22Rv1 (cell line): ENCODE measurements at regions not wholly inside any gene's neighbourhood (a gene's known extent, or its start where the extent isn't known, plus 50 kb on each side); places are given as distances from the start of the nearest gene placed in this dataset.
"Not testable (repeated sequence)": the region's sequence is repeated elsewhere in the genome, so short reads cannot be mapped to it uniquely, and the experiment has no call there.

Source experiments
- ZFX ChIP-seq: fragments of 450-650 bp; IDR thresholded peaks from 2 replicates; pipeline ENCODE4 v1.6.1; 2017; ENCODE audit warnings: antibody characterized with exemption, borderline replicate concordance
- TF ChIP-seq, protein P1 (sequence below): fragments of 450-650 bp; IDR thresholded peaks from 2 replicates; pipeline ENCODE4 v1.5.1; 2017; ENCODE audit warnings: mild to moderate bottlenecking

DNA sequence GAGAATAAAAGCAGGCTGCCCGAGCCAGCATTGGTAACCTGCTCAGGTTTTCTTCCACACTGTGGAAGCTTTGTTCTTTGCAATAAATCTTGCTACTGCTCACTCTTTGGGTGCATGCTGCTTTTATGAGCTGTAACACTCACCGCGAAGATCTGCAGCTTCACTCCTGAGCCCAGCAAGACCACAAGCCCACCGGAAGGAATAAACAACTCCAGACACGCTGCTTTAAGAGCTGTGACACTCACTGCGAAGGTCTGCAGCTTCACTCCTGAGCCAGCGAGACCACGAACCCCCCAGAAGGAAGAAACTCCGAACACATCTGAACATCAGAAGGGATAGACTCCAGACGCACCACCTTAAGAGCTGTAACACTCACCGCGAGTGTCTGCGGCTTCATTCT, 60.4 kb upstream of the CAPRIN1 start:
- TF ChIP-seq, protein P1, sequence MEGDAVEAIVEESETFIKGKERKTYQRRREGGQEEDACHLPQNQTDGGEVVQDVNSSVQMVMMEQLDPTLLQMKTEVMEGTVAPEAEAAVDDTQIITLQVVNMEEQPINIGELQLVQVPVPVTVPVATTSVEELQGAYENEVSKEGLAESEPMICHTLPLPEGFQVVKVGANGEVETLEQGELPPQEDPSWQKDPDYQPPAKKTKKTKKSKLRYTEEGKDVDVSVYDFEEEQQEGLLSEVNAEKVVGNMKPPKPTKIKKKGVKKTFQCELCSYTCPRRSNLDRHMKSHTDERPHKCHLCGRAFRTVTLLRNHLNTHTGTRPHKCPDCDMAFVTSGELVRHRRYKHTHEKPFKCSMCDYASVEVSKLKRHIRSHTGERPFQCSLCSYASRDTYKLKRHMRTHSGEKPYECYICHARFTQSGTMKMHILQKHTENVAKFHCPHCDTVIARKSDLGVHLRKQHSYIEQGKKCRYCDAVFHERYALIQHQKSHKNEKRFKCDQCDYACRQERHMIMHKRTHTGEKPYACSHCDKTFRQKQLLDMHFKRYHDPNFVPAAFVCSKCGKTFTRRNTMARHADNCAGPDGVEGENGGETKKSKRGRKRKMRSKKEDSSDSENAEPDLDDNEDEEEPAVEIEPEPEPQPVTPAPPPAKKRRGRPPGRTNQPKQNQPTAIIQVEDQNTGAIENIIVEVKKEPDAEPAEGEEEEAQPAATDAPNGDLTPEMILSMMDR, result not testable (repeated sequence)
- TF ChIP-seq ZFX, result not testable (repeated sequence)
